ENCODE measurements at regions not wholly inside any gene's neighbourhood (a gene's known extent, or its start where the extent isn't known, plus 50 kb on each side); places are given as distances from the start of the nearest gene placed in this dataset.
"Not testable (repeated sequence)": the region's sequence is repeated elsewhere in the genome, so short reads cannot be mapped to it uniquely, and the experiment has no call there.

DNA sequence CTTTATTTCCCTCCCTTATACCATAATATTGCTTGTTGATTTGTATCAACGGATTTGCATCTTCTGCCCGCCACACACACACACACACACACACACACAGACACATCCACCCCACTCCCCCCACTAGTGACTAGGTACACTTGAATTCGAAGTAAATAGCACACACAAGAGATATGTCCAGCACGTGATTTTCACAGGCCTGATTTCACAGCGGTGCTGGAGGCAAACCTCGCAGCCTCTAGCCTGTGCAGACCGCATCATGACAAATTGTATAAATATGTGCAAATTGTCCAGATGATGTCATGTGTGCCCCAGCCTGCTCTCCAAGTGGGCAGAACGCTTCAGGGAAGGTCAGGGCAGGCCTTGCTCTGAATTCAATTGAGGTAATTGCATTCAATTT lies 153.8 kb upstream of the TPTE start:
- DNase-seq (ENCODE audit: low spot score) = not testable (repeated sequence)

DNA sequence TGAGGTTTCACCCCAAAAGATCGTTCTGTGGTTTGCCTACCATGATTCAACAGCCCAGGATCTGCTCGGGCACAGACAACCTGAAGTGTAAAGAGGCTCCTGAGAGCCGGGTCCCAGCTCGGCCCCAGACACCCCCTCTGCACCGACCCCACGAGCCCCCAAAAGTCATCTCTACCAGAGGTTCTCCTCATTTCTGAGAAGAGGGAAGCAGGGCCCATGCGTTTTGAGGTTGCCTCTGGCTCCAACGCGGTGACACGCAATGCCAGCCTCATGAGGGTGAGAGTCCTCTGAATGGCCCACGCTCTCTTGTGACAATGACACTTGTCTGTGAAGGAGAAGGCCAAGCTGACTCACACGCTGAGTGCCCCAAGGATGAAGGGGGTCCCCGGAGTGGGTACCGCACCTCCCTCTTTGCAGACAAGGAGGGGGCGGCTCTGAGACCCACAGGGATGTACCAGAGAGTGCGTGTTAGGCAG lies 153.0 kb upstream of the TPTE start:
- not testable (repeated sequence) for DNase-seq (ENCODE audit: low spot score)

DNA sequence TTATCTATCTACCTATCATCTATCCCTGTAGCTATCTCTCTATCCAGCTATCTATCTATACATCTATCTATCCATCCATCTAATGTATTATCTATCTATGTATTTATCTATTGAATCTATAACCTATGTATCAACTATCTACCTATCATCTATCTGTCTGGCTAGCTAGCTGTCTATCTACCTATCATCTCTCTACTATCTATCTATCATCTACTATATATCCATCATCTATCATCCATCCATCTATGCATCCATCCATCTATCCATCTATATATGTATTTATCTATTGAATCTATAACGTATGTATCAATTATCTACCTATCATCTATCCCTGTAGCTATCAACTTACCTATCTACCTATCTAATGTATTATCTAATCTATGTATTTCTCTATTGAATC lies 152.1 kb upstream of the TPTE start:
- not testable (repeated sequence) for DNase-seq (ENCODE audit: low spot score)

DNA sequence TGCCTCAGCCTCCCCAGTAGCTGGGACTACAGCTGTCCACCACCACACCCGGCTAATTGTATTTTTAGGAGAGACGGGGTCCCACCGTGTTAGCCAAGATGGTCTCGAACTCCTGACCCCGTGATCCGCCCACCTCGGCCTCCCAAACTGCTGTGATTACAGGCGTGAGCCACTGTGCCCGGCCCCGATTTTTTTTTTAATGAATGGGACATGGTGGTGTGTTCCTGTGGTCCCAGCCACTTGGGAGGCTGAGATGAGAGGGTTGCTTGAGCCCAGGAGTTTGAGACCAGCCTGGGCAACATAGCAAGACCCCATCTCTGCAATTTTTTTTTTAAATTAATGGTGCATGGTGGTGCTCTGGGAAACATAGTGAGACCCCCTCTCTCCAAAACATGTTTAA lies 143.6 kb upstream of the TPTE start:
- not testable (repeated sequence) for DNase-seq (ENCODE audit: low spot score)

DNA sequence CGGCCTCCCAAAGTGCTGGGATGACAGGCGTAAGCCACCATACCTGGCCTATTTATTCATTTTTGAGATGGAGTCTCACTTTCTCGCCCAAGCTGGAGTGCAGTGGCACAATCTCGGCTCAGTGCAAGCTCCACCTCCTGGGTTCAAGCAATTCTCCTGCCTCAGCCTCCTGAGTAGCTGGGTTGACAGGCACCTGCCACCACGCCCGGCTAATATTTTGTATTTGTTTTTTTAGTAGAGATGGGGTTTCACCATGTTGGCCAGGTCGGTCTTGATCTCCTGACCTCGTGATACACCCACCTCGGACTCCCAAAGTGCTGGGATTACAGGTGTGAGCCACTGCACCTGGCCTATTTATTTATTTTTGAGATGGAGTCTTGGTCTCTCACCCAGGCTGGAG lies 141.6 kb upstream of the TPTE start:
- DNase-seq (ENCODE audit: low spot score) = not testable (repeated sequence)

DNA sequence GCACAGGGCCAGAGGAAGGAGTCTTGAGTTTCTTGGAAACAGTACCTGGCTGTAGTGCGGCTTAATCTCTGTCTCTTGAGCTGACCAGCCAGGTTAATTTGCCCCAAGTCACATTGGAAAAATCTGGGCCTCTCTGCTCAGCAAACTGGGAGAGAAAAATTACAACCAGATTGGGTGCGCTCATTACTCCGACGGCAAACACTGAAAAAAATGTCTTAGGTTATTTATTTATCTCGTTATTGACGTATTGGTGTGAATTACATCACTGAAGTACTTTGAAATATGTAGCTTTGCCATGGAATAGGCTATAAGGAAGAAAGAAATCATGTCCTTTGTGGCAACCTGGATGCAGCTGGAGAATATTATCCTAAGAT lies 139.7 kb upstream of the TPTE start:
- DNase-seq (ENCODE audit: low spot score) = not testable (repeated sequence)

DNA sequence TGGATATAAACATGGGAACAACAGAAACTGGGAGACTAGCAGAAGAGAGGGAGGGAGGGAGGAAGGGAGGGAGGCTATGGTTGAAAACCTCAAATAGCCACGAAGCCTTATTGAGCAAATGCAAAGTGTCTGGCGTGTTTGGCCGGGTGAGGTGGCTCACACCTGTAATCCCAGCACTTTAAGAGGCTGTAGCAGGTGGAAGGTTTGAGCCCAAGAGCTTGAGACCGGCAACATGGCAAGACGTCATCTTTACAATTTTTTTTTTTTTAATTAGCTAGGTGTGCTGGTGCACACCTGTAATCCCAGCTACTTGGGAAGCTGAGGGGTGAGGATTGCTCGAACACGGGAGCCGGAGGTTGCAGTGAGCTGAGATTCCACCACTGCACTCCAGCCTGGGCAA lies 139.2 kb upstream of the TPTE start:
- not testable (repeated sequence) for DNase-seq (ENCODE audit: low spot score)

DNA sequence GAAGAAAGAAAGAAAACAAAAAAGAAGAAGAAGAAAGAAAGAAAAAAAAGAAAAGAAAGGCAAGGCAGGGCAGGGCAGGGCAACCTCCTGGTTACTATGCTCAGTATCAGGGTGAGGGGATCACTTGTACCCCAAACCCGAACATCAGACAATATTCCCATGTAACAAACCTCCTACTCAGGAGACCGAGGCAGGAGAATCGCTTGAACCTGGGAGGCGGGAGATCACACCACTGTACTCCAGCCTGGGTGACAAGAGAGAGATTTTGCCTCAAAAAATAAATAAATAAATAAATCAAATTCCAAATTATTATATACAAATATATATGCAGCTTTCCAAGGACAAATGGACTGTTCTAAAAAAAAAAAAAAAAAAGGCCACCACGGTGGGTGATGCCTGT lies 138.8 kb upstream of the TPTE start:
- not testable (repeated sequence) for DNase-seq (ENCODE audit: low spot score)

DNA sequence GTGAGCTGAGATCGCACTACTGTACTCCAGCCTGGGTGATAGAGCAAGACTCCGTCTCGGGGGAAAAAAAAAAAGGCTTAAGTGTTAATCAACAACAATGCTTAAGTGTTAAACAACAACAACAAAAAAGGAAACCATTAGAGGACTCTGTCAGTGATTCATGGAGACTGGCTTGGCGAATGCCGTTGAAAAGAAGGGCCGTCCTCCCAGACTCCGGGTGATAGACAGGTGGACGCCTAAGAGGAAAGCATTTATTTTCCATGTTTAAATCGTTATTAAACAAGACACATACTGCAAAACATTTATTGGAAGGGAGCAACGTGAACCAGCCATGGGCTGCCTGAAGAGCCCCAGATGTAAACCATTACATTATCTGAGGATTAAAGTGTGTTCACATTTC lies 137.8 kb upstream of the TPTE start:
- DNase-seq (ENCODE audit: low spot score) = not testable (repeated sequence)

DNA sequence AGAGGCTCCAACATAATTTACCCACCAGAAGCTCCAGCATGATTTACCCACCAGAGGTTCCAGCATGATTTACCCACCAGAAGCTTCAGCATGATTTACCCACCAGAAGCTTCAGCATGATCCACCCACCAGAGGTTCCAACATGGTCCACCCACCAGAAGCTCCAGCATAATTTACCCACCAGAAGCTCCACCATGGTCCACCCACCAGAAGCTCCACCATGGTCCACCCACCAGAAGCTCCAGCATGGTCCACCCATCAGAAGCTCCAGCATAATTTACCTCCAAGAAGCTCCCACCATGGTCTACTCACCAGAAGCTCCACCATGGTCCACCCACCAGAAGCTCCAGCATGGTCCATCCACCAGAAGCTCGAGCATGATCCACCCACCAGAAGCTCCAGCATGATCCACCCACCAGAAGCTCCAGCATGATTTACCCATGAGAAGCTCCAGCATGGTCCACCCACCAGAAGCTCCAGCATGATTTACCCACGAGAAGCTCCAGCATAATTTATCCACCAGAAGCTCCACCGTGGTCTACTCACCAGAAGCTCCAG lies 137.0 kb upstream of the TPTE start:
- not testable (repeated sequence) for DNase-seq (ENCODE audit: low spot score)

DNA sequence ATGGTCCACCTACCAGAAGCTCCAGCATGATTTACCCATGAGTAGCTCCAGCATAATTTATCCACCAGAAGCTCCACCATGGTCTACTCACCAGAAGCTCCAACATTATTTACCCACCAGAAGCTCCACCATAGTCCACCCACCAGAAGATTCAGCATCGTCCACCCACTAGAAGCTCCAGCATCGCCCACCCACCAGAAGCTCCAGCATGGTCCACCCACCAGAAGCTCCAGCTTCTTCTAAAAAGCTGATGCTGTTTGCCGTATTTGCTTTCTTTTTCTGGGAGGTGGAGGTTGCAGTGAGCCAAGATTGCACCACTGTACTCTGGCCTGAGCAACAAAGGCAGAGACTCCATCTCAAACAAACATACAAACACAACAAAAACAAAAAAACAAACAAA lies 136.2 kb upstream of the TPTE start:
- not testable (repeated sequence) for DNase-seq (ENCODE audit: low spot score)

DNA sequence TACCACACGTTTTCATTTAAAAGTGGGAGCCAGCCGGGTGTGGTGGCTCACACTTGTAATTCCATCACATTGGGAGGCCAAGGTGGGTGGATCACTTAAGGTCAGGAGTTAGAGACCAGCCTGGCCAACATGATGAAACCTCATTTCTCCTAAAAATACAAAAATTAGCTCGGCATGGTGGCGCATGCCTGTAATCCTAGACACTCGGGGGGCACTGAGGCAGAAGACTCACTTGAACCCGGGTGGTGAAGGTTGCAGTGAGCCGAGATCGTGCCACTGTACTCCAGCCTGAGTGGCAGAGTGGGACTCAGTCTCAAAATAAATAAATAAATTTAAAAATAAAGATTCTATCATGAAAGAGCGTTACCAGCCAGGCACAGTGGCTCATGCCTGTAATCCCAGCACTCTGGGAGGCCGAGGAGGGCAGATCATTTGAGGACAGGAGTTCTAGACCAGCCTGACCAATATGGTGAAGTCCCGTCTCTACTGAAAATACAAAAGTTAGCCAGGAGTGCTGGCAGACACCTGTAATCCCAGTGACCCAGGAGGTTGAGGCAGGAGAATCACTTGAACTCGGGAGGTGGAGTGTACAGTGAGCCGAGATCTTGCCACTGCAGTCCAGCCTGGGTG lies 135.4 kb upstream of the TPTE start:
- not testable (repeated sequence) for DNase-seq (ENCODE audit: low spot score)

DNA sequence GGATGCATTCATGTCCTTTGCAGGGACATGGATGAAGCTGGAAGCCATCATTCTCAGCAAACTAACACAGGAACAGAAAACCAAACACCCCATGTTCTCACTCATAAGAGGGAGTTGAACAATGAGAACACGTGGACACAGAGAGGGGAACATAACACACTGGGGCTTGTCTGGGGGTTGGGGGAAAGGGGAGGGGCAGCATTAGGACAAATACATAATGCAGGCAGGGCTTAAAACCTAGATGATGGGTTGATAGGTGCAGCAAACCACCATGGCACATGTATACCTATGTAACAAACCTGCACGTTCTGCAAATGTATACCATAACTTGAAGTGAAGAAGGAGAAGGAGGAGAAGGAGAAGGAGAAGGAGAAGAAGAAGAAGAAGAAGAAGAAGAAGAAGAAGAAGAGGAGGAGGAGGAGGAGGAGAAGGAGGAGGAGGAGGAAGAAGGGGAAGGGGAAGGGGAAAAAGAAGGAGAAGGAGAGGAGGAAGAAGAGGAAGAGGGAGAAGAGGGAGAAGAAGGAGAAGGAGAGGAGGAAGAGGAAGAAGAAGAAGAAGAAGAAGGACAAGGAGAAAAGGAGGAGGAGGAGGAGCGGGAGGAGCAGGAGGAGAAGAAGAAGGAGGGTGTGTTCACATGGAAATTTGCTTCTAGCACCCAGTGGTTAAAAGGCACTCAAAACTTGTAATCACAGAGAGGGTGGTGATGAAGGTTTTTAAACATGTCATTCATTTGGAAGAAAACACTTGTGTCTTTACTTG lies 133.5 kb upstream of the TPTE start:
- not testable (repeated sequence) for DNase-seq (ENCODE audit: low spot score)

DNA sequence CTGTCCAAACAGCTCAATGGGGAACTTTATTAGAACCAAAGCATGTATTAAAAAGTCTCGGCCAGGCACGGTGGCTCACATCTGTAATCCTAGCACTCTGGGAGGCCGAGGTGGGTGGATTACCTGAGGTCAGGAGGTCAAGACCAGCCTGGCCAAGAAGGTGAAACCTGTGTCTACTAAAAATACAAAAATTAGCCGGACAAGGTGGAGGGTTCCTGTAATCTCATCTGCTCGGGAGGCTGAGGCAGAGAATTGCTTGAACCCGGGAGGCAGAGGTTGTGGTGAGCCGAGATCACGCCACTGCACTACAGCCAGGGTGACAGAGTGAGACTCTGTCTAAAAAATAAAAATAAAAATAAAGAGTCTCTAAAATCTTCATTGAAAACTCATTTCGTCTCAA lies 132.8 kb upstream of the TPTE start:
- not testable (repeated sequence) for DNase-seq (ENCODE audit: low spot score)

DNA sequence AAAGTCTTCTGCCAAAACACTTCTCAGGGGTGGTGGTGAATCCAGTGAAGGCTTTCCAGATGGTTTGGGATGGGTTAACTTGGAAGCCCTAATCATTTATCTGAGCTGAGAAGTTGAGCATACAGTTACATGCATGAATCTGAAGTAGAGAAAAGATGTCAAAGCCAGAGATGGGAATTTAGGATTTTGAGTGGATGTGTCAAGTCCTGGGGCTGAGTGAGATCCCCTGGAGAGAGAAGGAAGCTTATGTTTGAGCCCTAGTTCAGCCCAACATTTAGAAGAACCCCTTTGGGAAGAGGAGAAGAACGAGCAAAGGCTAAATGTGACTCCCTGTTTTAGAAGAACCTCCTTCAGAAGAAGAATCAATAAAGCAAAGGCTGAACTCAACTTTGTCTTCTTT lies 129.1 kb upstream of the TPTE start:
- not testable (repeated sequence) for DNase-seq (ENCODE audit: low spot score)

DNA sequence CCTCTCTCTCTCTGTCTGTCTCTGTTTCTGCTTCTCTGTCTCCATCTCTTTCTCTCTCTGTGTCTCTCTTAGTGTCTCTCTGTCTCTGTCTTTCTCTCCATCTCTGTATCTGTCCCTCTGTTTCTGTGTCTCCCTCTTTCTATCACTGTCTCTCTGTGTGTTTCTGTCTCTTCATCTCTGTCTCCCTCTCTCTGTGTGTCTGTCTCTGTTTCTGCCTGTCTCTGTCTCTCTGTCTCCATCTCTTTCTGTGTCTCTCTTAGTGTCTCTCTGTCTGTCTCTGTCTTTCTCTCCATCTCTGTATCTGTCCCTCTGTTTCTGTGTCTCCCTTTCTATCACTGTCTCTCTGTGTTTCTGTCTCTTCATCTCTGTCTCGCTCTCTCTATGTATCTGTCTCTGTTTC lies 125.4 kb upstream of the TPTE start:
- not testable (repeated sequence) for DNase-seq (ENCODE audit: low spot score)

DNA sequence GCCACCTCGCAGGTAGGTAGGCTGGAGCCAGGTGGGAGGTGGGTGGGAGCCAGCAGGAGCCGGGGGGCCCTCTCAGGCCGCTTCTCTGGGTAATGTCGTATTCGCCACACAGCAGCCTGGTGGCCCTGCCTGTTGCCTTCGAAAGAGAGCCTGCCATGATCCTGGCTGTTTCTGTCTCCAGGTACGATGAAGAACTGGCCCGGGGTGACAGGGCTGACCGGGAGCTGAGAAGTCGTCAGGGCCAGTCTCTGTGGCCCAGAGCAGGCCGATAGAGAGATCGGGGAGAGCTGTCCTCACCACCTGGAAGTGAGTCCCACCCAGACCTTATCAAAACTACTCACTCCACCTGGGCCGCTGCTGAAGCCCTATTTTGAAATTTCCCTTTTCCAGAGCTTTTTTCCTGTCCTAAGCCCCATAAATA lies 123.9 kb upstream of the TPTE start:
- DNase-seq (ENCODE audit: low spot score) = not testable (repeated sequence)

DNA sequence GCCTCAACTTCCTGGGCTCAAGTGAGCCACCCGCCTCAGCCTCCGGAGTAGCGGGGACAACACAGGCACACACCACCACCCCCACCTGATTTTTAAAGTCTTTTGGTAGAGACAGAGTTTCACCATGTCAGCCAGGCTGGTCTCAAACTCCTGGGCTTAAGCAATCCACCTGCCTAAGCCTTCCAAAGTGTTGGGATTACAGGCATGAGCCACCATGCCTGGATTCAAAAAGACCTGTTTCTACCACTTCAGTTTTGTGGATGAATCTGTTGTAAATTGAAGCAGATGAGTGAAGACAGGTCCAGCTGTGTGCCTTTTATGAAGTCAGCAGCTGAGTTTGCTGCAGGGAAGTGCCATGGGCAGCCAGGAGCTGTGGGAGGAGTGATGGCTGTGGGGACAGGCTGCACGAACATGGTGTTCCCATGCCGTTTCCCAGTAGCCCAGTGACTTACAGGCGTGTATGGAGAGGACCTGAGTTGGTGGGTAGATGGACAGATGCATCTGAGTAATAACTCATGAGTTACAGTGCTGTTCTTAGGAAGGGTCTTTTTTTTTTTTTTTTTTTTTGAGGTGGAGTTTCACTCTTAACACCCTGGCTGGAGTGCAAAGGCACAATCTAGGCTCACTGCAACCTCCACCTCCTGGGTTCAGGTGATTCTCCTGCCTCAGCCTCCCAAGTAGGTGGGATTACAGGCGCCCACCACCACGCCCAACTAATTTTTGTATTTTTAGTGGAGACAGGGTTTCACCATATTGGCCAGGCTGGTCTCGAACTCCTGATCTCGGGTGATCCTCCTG lies 122.5 kb upstream of the TPTE start:
- DNase-seq (ENCODE audit: low spot score) = not testable (repeated sequence)

DNA sequence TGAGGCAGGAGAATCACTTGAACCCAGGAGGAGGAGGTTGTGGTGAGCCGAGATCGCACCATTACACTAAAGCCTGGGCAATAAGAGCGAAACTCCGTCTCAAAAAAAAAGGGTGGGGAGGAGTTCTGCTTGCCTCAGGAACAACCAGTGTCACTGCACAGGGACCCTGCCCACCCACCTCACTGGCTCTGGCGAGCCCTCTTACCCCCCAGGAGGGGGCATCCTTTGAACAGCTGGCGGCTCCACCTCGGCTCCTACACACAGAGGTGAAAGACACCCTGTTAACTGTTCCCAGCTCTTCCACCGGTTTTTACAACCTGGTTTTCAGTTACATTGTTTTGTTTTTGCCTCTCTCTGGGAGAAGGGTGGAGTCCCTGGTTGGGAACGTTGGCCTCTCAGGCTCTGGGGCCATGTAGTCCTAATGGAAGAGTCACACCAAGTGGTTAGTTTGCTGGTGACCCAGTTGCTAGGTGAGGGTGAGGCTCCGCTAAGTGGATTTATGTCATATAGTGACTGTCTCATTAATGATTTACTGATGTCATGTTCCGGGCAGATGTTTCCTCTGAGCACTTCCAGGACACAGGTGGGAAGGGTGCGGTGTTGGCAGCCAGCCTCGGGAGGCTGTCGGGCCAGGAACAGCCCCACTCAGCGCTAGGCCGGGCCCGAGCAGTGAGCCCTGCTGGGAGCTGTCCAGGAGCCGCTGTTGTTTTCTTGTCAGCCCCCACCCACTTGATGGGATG lies 120.6 kb upstream of the TPTE start:
- not testable (repeated sequence) for DNase-seq (ENCODE audit: low spot score)

DNA sequence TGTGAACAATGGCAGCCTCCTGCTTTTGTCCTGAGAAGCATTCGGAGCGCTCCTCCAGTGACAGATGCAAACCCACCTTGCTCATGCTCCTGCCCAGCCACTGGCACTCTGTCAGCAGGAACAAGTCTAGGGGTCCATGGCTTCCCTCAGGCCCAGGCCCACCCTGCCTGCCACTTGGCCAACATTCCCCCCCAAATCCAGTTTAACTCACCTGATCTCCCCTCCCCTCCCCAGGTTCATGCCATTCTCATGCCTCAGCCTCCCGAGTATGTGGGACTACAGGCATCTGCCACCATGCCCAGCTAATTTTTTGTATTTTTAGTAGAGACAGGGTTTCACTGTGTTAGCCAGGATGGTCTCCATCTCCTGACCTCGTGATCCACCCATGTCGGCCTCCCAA lies 118.9 kb upstream of the TPTE start:
- not testable (repeated sequence) for DNase-seq (ENCODE audit: low spot score)

DNA sequence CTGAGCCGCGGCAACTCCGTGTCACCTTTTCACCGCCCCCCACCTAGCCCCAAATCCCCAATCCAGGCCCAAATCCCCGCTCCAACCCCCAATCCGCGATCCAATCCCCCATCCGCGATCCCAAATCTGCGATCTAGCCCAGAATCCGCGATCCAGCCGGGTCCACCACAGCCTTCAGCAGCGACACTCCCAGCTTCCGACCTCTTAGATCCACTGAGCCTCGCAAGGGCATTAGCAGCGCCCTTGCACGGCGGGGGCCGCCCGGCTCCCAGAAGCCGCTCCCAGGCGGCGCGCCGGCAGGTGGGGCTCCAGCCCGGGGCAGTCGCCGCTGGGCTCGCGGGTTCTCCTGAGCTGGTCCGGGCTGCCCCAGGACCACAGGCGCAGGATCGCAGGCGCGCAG lies 116.1 kb upstream of the TPTE start:
- DNase-seq (ENCODE audit: low spot score) = not testable (repeated sequence)

DNA sequence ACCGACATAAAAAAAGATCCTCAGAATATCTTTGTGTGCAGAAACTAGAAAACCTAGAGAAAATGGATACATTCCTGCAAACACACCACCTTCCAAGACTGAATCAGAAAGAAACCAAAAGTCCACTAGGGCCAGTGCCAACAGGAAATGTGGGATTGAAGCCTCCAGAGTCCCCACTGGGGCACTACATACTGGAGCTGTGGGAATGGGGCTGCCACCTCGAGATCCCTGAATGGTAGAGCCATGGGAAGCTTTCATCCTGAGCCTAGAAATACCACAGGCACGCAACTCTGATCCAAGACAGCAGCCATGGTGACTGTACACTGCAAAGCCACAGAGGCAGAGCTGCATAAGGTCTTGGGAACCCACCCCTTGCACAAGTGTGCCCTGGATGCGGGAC lies 111.6 kb upstream of the TPTE start:
- not testable (repeated sequence) for DNase-seq (ENCODE audit: low spot score)

Data from AG08396 (cell line).